HepG2 (cell line): ENCODE measurements at regions not wholly inside any gene's neighbourhood (a gene's known extent, or its start where the extent isn't known, plus 50 kb on each side); places are given as distances from the start of the nearest gene placed in this dataset.

Experiments used
- ATAC-seq: fragments of 200-7000 bp; cut with Tn5 transposase; 3 replicates; pipeline ENCODE4 v1.9.1; 2020; ENCODE audit warnings: mild to moderate bottlenecking, moderate library complexity
- BruUV-seq: library from RNA; stranded (reverse); fragments of 400-500 nt; replicated peaks from 2 replicates; lab custom pipeline; 2021; lab: Mats Ljungman, UMichigan
- CTCF ChIA-PET: fragments of 300-600 bp; formaldehyde crosslinking; extraction: SDS; loops from one replicate; lab custom pipeline; 2021; ENCODE audit warnings: low total read pairs, inconsistent platforms, low intra/inter-chr PET ratio; lab: Yijun Ruan, JAX
- POLR2A ChIA-PET: fragments of 350-600 bp; sonication (Branson Sonifier 250); formaldehyde crosslinking; loops from one replicate; lab custom pipeline; 2020; ENCODE audit warnings: antibody characterized with exemption, inconsistent platforms; lab: Yijun Ruan, JAX
- DNase-seq: peaks from one replicate; pipeline ENCODE4 v3.0.0-alpha.2; 2015; ENCODE audit warnings: low spot score
- FAIRE-seq: peaks from 3 replicates; lab custom pipeline; 2011; peaks lifted over from hg19 to GRCh38; lab: Jason Lieb, UNC
- H2AFZ ChIP-seq: one replicate; pipeline ENCODE4 v1.6.1; 2011; ENCODE audit warnings: low read length, inconsistent platforms
- H3K27ac ChIP-seq: fragments of 300-600 bp; 3 replicates; pipeline ENCODE4 v1.8.0; 2011; ENCODE audit warnings: mixed run types, mild to moderate bottlenecking, mixed read lengths, low read length, inconsistent platforms; ENCODE audit not compliant: insufficient read depth; ENCODE audit errors: extremely low read length
- H3K27me3 ChIP-seq, 2 experiments: fragments of 200-600 bp in 1 of 2; 2 replicates in 1 of 2; 3 replicates in 1 of 2; pipeline versions ENCODE4 v1.6.0 to v1.8.0; 2011; ENCODE audit warnings: low read length in 2 of 2, mild to moderate bottlenecking in 2 of 2, moderate library complexity in 2 of 2, inconsistent platforms in 1 of 2; ENCODE audit not compliant: insufficient read depth in 2 of 2, control insufficient read depth in 1 of 2
- H3K36me3 ChIP-seq, 2 experiments: fragments of 200-600 bp in 1 of 2; replicated peaks in 1 of 2; 2 replicates in 1 of 2; 3 replicates in 1 of 2; pipeline versions ENCODE4 v1.5.1 to v1.8.0; 2011; ENCODE audit warnings: low read length in 2 of 2, inconsistent platforms in 1 of 2; ENCODE audit not compliant: insufficient read depth in 2 of 2, control insufficient read depth in 1 of 2
- H3K4me1 ChIP-seq: 2 replicates; pipeline ENCODE4 v1.5.1; 2012; ENCODE audit warnings: low read length, inconsistent platforms; ENCODE audit not compliant: insufficient read depth
- H3K4me2 ChIP-seq: 2 replicates; pipeline ENCODE4 v1.6.0; 2011; ENCODE audit warnings: low read depth, low read length, inconsistent platforms
- H3K4me3 ChIP-seq, 3 experiments: fragments of 200-600 bp in 1 of 3; sonication (generic), shearing (Covaris generic) in 1 of 3; replicated peaks in 1 of 3; 2 replicates each; pipeline ENCODE4 v1.5.1; 2011 to 2016; ENCODE audit warnings: low read length in 3 of 3, inconsistent platforms in 2 of 3, low read depth in 2 of 3, mild to moderate bottlenecking in 2 of 3, control low read depth in 1 of 3, mixed read lengths in 1 of 3; ENCODE audit not compliant: insufficient read depth in 1 of 3
- H3K79me2 ChIP-seq: one replicate; pipeline ENCODE4 v1.6.1; 2011; ENCODE audit warnings: low read length, inconsistent platforms; ENCODE audit not compliant: insufficient read depth
- H3K9ac ChIP-seq: 2 replicates; pipeline ENCODE4 v1.6.0; 2011; ENCODE audit warnings: mild to moderate bottlenecking, low read depth, low read length, inconsistent platforms; ENCODE audit not compliant: insufficient read depth
- H3K9me3 ChIP-seq: 2 replicates; pipeline ENCODE4 v1.5.1; 2012; ENCODE audit warnings: mild to moderate bottlenecking, low read length
- H4K20me1 ChIP-seq: 2 replicates; pipeline ENCODE4 v1.6.0; 2011; ENCODE audit warnings: inconsistent platforms, mild to moderate bottlenecking, low read length, moderate library complexity; ENCODE audit not compliant: insufficient read depth
- ARHGAP35 ChIP-seq: sonication (generic); formaldehyde crosslinking; IDR thresholded peaks from 2 replicates; pipeline ENCODE4 v1.9.0; 2022; ENCODE audit warnings: mild to moderate bottlenecking, inconsistent platforms, moderate library complexity, missing genetic modification reagents, borderline replicate concordance
- ELF4 ChIP-seq: sonication (generic); formaldehyde crosslinking; IDR thresholded peaks from 2 replicates; pipeline ENCODE4 v1.5.0; 2020; ENCODE audit warnings: missing genetic modification reagents, mild to moderate bottlenecking, moderate library complexity, borderline replicate concordance
- FOXC1 ChIP-seq: sonication (generic); formaldehyde crosslinking; IDR thresholded peaks from 2 replicates; pipeline ENCODE4 v1.8.0; 2022; ENCODE audit warnings: mild to moderate bottlenecking, missing genetic modification reagents, borderline replicate concordance
- KLF13 ChIP-seq: sonication (generic); formaldehyde crosslinking; IDR thresholded peaks from 2 replicates; pipeline ENCODE4 v1.4.0; 2020; ENCODE audit warnings: mild to moderate bottlenecking, missing genetic modification reagents
- NCOR1 ChIP-seq: fragments of 200-600 bp; sonication (generic); IDR thresholded peaks from 2 replicates; pipeline ENCODE4 v1.7.0; 2017; ENCODE audit warnings: antibody characterized with exemption, low read length, borderline replicate concordance
- NFIC ChIP-seq: IDR thresholded peaks from 2 replicates; pipeline ENCODE4 v1.6.1; 2012; ENCODE audit warnings: mild to moderate bottlenecking, low read length, inconsistent platforms
- SRSF4 ChIP-seq: fragments of 200-400 bp; formaldehyde crosslinking; IDR thresholded peaks from one replicate; pipeline ENCODE4 v1.6.1; 2018; ENCODE audit warnings: mild to moderate bottlenecking, low read depth, low read length, moderate library complexity; ENCODE audit not compliant: poor library complexity, severe bottlenecking
- ZEB1 ChIP-seq: IDR thresholded peaks from 2 replicates; pipeline ENCODE4 v1.6.1; 2012; ENCODE audit warnings: mild to moderate bottlenecking, low read depth, inconsistent platforms; ENCODE audit not compliant: insufficient replicate concordance
- ZNF101 ChIP-seq: sonication (generic); formaldehyde crosslinking; IDR thresholded peaks from 2 replicates; pipeline ENCODE4 v1.4.0; 2020; ENCODE audit warnings: mild to moderate bottlenecking, low read depth, missing genetic modification reagents, borderline replicate concordance
- ZNF451 ChIP-seq: sonication (generic); formaldehyde crosslinking; IDR thresholded peaks from 2 replicates; pipeline ENCODE4 v1.5.0; 2020; ENCODE audit warnings: mild to moderate bottlenecking, missing genetic modification reagents
- ZNF557 ChIP-seq: sonication (generic); formaldehyde crosslinking; IDR thresholded peaks from 2 replicates; pipeline ENCODE4 v1.4.0; 2020; ENCODE audit warnings: missing genetic modification reagents
- WGBS: methylation state at CpG from one replicate; pipeline ENCODE4 v1.1.6; 2017; ENCODE audit warnings: low lambda C conversion rate; 5-methylcytosine and 5-hydroxymethylcytosine counted together
- in situ Hi-C: cut with HindIII; loops from 2 replicates; pipeline ENCODE4 v1.10.0; 2017; ENCODE audit warnings: low pct_unique_long_range_greater_than_20kb; ENCODE audit not compliant: extremely low pct_ligation_motif_present
- intact Hi-C: fragments of 100-400 bp; cut with micrococcal nuclease; formaldehyde crosslinking; loops from one replicate; pipeline ENCODE4 v1.10.0; 2022; ENCODE audit not compliant: unreplicated experiment
- TF ChIP-seq, protein P1 (sequence below): sonication (generic); formaldehyde crosslinking; IDR thresholded peaks from 2 replicates; pipeline ENCODE4 v1.4.0; 2020; ENCODE audit warnings: mild to moderate bottlenecking, low read depth, missing genetic modification reagents
- TF ChIP-seq, protein P2 (sequence below): sonication (generic); formaldehyde crosslinking; IDR thresholded peaks from 2 replicates; pipeline ENCODE4 v1.5.1; 2020; ENCODE audit warnings: mild to moderate bottlenecking, missing genetic modification reagents, moderate library complexity
- TF ChIP-seq, protein P3 (sequence below): sonication (generic); formaldehyde crosslinking; IDR thresholded peaks from 2 replicates; pipeline ENCODE4 v1.8.0; 2022; ENCODE audit warnings: low read depth, missing genetic modification reagents

DNA sequence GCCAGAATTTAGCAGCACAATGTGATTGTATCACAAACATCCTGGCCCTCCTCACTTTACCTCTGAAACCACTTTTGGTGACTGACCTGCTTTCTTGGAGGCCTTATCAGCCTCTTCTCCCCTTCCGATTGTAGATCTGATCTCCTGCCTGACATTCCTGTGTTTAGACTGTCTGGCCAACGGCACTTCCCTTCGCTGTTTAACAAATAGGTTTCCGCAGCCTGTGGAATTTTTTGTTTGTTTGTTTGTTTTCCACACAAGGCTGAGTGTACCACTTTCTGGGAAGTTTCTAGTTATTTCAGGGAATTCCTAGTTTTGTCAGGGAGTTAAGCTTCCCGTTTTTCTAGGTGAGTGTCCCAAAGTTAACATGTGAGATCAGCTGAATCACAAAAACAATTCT lies 65.9 kb upstream of the CDKN3 start (continued):
- TF ChIP-seq, protein P1, sequence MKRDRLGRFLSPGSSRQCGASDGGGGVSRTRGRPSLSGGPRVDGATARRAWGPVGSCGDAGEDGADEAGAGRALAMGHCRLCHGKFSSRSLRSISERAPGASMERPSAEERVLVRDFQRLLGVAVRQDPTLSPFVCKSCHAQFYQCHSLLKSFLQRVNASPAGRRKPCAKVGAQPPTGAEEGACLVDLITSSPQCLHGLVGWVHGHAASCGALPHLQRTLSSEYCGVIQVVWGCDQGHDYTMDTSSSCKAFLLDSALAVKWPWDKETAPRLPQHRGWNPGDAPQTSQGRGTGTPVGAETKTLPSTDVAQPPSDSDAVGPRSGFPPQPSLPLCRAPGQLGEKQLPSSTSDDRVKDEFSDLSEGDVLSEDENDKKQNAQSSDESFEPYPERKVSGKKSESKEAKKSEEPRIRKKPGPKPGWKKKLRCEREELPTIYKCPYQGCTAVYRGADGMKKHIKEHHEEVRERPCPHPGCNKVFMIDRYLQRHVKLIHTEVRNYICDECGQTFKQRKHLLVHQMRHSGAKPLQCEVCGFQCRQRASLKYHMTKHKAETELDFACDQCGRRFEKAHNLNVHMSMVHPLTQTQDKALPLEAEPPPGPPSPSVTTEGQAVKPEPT (CRISPR knock-in tag), result no peak

DNA sequence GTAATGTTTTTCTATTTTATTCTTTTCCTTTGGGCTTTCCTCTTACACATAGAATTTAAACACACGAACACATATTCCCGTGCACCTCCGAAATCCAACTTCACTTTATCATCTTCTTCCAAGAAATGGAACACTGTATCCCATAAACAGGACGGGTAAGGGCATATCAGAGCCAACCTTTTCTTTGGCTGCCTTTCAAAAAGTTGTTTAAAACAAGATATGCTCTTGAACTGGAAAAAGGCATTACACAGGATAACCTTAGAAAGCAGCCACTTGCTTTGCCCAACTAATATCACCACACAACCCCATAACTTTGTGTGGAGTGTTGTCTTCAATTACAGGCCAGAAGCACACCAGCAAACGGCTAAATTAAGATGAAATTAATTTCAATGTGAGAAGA lies 65.3 kb upstream of the CDKN3 start:
- WGBS, result 79% methylated on average over 5 of the region's 5 CpGs
- in situ Hi-C loops (no loop called here), intact Hi-C loops (no loop called here)
- H3K79me2 ChIP-seq, result no peaks in the 10 kb centered on the region
- no peaks in the 10 kb centered on the region for H4K20me1 ChIP-seq
- no TSS peak for BruUV-seq
- H3K4me1 ChIP-seq, result peaks cover 15% of the 10 kb centered on the region
- no peak overlapping the region for H3K27ac ChIP-seq
- H3K4me2 ChIP-seq, result no peak overlapping the region
- no peak overlapping the region for H2AFZ ChIP-seq
- H3K9me3 ChIP-seq, result no peaks in the 10 kb centered on the region
- CTCF ChIA-PET, result no interaction called here
- POLR2A ChIA-PET, result no interaction called here
- H3K4me3 ChIP-seq, result no peak overlapping the region
- FAIRE-seq (no peak), ATAC-seq (no peak), DNase-seq (no peak)
- no peak overlapping the region for H3K9ac ChIP-seq
- no peaks in the 10 kb centered on the region for H3K27me3 ChIP-seq
- H3K36me3 ChIP-seq, result no peaks in the 10 kb centered on the region
- TF ChIP-seq ZNF101, result no peak
- TF ChIP-seq ZEB1, result no peak
- TF ChIP-seq ZNF451 (CRISPR knock-in tag), result no peak
- no peak for TF ChIP-seq KLF13 (CRISPR knock-in tag)
- no peak for TF ChIP-seq ELF4 (CRISPR knock-in tag)
- no peak for TF ChIP-seq ZNF557 (CRISPR knock-in tag)
- no peak for TF ChIP-seq NFIC
- TF ChIP-seq ARHGAP35 (CRISPR knock-in tag), result no peak
- TF ChIP-seq, protein P2, sequence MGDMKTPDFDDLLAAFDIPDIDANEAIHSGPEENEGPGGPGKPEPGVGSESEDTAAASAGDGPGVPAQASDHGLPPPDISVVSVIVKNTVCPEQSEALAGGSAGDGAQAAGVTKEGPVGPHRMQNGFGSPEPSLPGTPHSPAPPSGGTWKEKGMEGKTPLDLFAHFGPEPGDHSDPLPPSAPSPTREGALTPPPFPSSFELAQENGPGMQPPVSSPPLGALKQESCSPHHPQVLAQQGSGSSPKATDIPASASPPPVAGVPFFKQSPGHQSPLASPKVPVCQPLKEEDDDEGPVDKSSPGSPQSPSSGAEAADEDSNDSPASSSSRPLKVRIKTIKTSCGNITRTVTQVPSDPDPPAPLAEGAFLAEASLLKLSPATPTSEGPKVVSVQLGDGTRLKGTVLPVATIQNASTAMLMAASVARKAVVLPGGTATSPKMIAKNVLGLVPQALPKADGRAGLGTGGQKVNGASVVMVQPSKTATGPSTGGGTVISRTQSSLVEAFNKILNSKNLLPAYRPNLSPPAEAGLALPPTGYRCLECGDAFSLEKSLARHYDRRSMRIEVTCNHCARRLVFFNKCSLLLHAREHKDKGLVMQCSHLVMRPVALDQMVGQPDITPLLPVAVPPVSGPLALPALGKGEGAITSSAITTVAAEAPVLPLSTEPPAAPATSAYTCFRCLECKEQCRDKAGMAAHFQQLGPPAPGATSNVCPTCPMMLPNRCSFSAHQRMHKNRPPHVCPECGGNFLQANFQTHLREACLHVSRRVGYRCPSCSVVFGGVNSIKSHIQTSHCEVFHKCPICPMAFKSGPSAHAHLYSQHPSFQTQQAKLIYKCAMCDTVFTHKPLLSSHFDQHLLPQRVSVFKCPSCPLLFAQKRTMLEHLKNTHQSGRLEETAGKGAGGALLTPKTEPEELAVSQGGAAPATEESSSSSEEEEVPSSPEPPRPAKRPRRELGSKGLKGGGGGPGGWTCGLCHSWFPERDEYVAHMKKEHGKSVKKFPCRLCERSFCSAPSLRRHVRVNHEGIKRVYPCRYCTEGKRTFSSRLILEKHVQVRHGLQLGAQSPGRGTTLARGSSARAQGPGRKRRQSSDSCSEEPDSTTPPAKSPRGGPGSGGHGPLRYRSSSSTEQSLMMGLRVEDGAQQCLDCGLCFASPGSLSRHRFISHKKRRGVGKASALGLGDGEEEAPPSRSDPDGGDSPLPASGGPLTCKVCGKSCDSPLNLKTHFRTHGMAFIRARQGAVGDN (CRISPR knock-in tag), result no peak
- no peak for TF ChIP-seq NCOR1
- TF ChIP-seq, protein P3, sequence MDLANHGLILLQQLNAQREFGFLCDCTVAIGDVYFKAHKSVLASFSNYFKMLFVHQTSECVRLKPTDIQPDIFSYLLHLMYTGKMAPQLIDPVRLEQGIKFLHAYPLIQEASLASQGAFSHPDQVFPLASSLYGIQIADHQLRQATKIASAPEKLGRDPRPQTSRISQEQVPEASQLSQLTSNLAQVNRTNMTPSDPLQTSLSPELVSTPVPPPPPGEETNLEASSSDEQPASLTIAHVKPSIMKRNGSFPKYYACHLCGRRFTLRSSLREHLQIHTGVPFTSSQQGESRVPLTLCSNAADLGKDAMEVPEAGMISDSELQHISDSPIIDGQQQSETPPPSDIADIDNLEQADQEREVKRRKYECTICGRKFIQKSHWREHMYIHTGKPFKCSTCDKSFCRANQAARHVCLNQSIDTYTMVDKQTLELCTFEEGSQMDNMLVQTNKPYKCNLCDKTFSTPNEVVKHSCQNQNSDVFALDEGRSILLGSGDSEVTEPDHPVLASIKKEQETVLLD, result no peak
- TF ChIP-seq SRSF4, result no peak
- no peak for TF ChIP-seq FOXC1 (CRISPR knock-in tag)
